Gastroesophageal sphincter (tissue), 4 donors: ENCODE measurements at regions not wholly inside any gene's neighbourhood (a gene's known extent, or its start where the extent isn't known, plus 50 kb on each side); places are given as distances from the start of the nearest gene placed in this dataset.

Experiments
- ATAC-seq: fragments of 150-250 bp; one replicate; pipeline ENCODE4 v1.9.1; 2016; ENCODE audit warnings: mild to moderate bottlenecking, moderate library complexity
- H3K27ac ChIP-seq, 4 donors: fragments of 200-600 bp; sonication (generic) in 3 of 4; 1 replicate in 3 of 4; 2 replicates in 1 of 4; pipeline ENCODE4 v1.5.1; 2016 to 2019
- H3K27me3 ChIP-seq: fragments of 200-600 bp; sonication (generic); one replicate; pipeline ENCODE4 v1.5.1; 2019
- H3K36me3 ChIP-seq, 2 donors: fragments of 200-600 bp; sonication (generic); one replicate each; pipeline ENCODE4 v1.5.1; 2019; ENCODE audit warnings: control low read depth in 1 of 2
- H3K4me1 ChIP-seq, 3 donors: fragments of 200-600 bp; sonication (generic); 1 replicate in 2 of 3; 2 replicates in 1 of 3; pipeline ENCODE4 v1.5.1; 2016 to 2019; ENCODE audit warnings: control low read depth in 2 of 3
- H3K4me3 ChIP-seq, 2 donors: fragments of 200-600 bp; sonication (generic); one replicate each; pipeline ENCODE4 v1.5.1; 2019; ENCODE audit warnings: mild to moderate bottlenecking in 1 of 2, moderate library complexity in 1 of 2
- H3K9me3 ChIP-seq, 3 donors: fragments of 200-600 bp; sonication (generic); one replicate each; pipeline ENCODE4 v1.5.1; 2017 to 2019; ENCODE audit warnings: control low read depth in 2 of 3
- CTCF ChIP-seq, 4 experiments: fragments of 200-600 bp in 2 of 4; fragments of 450-650 bp in 2 of 4; sonication (generic) in 1 of 4; IDR thresholded peaks; one replicate each; pipeline ENCODE4 v1.5.1; 2017 to 2019; ENCODE audit warnings: antibody characterized with exemption in 4 of 4, mild to moderate bottlenecking in 2 of 4, moderate library complexity in 2 of 4
- EP300 ChIP-seq: sonication (generic); formaldehyde crosslinking; IDR thresholded peaks from one replicate; pipeline ENCODE4 v1.6.1; 2017; ENCODE audit warnings: antibody characterized with exemption, mild to moderate bottlenecking
- POLR2A ChIP-seq, 2 donors: fragments of 450-650 bp; IDR thresholded peaks; one replicate each; pipeline ENCODE4 v1.6.1; 2017; ENCODE audit warnings: antibody characterized with exemption in 2 of 2, mild to moderate bottlenecking in 2 of 2, moderate library complexity in 1 of 2
- POLR2AphosphoS5 ChIP-seq: sonication (generic); formaldehyde crosslinking; IDR thresholded peaks from one replicate; pipeline ENCODE4 v1.6.1; 2017; ENCODE audit warnings: antibody characterized with exemption
- WGBS, 2 donors: methylation state at CpG; one replicate each; pipeline ENCODE4 v1.1.5; 2018; ENCODE audit warnings: low coverage in 1 of 2; 5-methylcytosine and 5-hydroxymethylcytosine counted together

DNA sequence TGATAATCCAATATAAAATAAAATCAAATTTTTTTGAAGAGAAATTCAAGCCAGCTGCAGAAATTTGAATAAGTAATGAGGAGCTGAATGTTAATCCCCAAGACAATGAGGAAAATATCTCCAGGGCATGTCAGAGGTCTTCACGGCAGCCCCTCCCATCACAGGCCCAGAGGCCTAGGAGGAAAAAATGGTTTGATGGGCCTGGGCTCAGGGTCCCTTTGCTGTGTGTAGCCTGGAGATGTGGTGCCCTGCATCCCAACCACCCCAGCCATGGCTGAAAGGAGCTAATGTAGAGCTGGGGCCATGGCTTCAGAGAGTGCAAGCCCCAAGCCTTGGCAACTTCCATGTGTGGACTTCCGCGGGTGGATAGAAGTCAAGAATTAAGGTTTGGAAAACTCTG lies 618.3 kb downstream of the TAF11L14 start:
- WGBS, 2 donors: 100% methylated on average over 1 of the region's 3 CpGs; no CpG with 5 or more reads in 1 of the 2 donors
- no peak overlapping the region for H3K4me3 ChIP-seq
- H3K36me3 ChIP-seq: no peaks in the 10 kb centered on the region
- no peak for ATAC-seq
- H3K4me1 ChIP-seq: no peaks in the 10 kb centered on the region
- no peaks in the 10 kb centered on the region for H3K27me3 ChIP-seq
- no peaks in the 10 kb centered on the region for H3K9me3 ChIP-seq
- TF ChIP-seq POLR2A (IDR thresholded peaks at IDR 0.05) (no peak), CTCF (IDR thresholded peaks at IDR 0.05) (no peak), POLR2AphosphoS5 (no peak), EP300 (no peak)
- H3K27ac ChIP-seq: no peak overlapping the region

GRCh38 chr5:18264126-18264882 lies 630.0 kb downstream of the TAF11L14 start:
- TF ChIP-seq EP300: no peak
- no peak for TF ChIP-seq POLR2A (IDR thresholded peaks at IDR 0.05)
- no peak for TF ChIP-seq POLR2AphosphoS5
- TF ChIP-seq CTCF (IDR thresholded peaks at IDR 0.05): no peak
- no peak overlapping the region for H3K27ac ChIP-seq
- 95 to 98% methylated on average over 3 of the region's 3 CpGs for WGBS, 2 donors
- H3K4me1 ChIP-seq: no peaks in the 10 kb centered on the region
- H3K9me3 ChIP-seq: peaks cover 0 to 3% (median 0%) of the 10 kb centered on the region in 3 donors
- H3K4me3 ChIP-seq: no peak overlapping the region
- ATAC-seq: no peak
- H3K27me3 ChIP-seq: no peaks in the 10 kb centered on the region
- H3K36me3 ChIP-seq: no peaks in the 10 kb centered on the region

- H3K27me3 ChIP-seq: no peaks in the 10 kb centered on the region
- no peak for TF ChIP-seq POLR2A (IDR thresholded peaks at IDR 0.05)
- TF ChIP-seq EP300: no peak
- TF ChIP-seq CTCF (IDR thresholded peaks at IDR 0.05): no peak
- no peak for TF ChIP-seq POLR2AphosphoS5
- H3K9me3 ChIP-seq: no peaks in the 10 kb centered on the region
- no peak overlapping the region for H3K4me3 ChIP-seq
- H3K36me3 ChIP-seq: no peaks in the 10 kb centered on the region
- ATAC-seq: no peak
- H3K27ac ChIP-seq: no peak overlapping the region
- 55 to 80% methylated on average over 4 of the region's 4 CpGs for WGBS, 2 donors
- H3K4me1 ChIP-seq: no peaks in the 10 kb centered on the region
Observed at GRCh38 chr5:18270635-18271338, 636.5 kb downstream of the TAF11L14 start.

GRCh38 chr5:18276939-18277338 lies 642.7 kb downstream of the TAF11L14 start:
- no peaks in the 10 kb centered on the region for H3K4me1 ChIP-seq
- H3K9me3 ChIP-seq: no peaks in the 10 kb centered on the region
- no peak overlapping the region for H3K27ac ChIP-seq
- no peak for TF ChIP-seq POLR2AphosphoS5
- no peak for TF ChIP-seq CTCF (IDR thresholded peaks at IDR 0.05)
- TF ChIP-seq EP300: no peak
- no peak for TF ChIP-seq POLR2A (IDR thresholded peaks at IDR 0.05)
- 84 to 100% methylated on average over 3 to 4 of the region's 5 CpGs for WGBS, 2 donors
- no peaks in the 10 kb centered on the region for H3K36me3 ChIP-seq
- no peak overlapping the region for H3K4me3 ChIP-seq
- ATAC-seq: no peak
- peaks cover 6% of the 10 kb centered on the region for H3K27me3 ChIP-seq
